DOHH2 (cell line): ENCODE measurements at regions not wholly inside any gene's neighbourhood (a gene's known extent, or its start where the extent isn't known, plus 50 kb on each side); places are given as distances from the start of the nearest gene placed in this dataset.

Experiments used
- H3F3A ChIP-seq: fragments of 200-600 bp; sonication (generic), shearing (Covaris generic); 2 replicates; pipeline ENCODE4 v1.6.0; 2016; ENCODE audit warnings: antibody characterized with exemption, mild to moderate bottlenecking; ENCODE audit not compliant: control insufficient read depth, insufficient read depth
- H3K27ac ChIP-seq: fragments of 200-600 bp; sonication (generic); 2 replicates; pipeline ENCODE4 v1.5.1; 2014; ENCODE audit warnings: low read depth, mild to moderate bottlenecking, low read length, moderate library complexity
- H3K27me3 ChIP-seq: fragments of 200-600 bp; sonication (generic); 2 replicates; pipeline ENCODE4 v1.6.1; 2014; ENCODE audit warnings: mild to moderate bottlenecking, low read length, mixed read lengths; ENCODE audit not compliant: control insufficient read depth
- H3K36me3 ChIP-seq: fragments of 200-600 bp; sonication (generic); 2 replicates; pipeline ENCODE4 v1.6.1; 2014; ENCODE audit warnings: mild to moderate bottlenecking, low read length, moderate library complexity, mixed read lengths; ENCODE audit not compliant: control insufficient read depth
- H3K4me1 ChIP-seq: fragments of 200-600 bp; sonication (generic); 2 replicates; pipeline ENCODE4 v1.6.1; 2014; ENCODE audit warnings: mild to moderate bottlenecking, low read length, mixed read lengths; ENCODE audit not compliant: control insufficient read depth
- H3K4me2 ChIP-seq: fragments of 200-600 bp; sonication (generic); 2 replicates; pipeline ENCODE4 v1.6.0; 2014; ENCODE audit warnings: mild to moderate bottlenecking, low read length, moderate library complexity
- H3K4me3 ChIP-seq: fragments of 200-600 bp; sonication (generic); 2 replicates; pipeline ENCODE4 v1.5.1; 2014; ENCODE audit warnings: mild to moderate bottlenecking, low read length, mixed read lengths
- H3K79me2 ChIP-seq: fragments of 200-600 bp; sonication (generic); 2 replicates; pipeline ENCODE4 v1.6.1; 2014; ENCODE audit warnings: mild to moderate bottlenecking, low read length, mixed read lengths; ENCODE audit not compliant: control insufficient read depth
- H3K9me2 ChIP-seq: fragments of 200-600 bp; sonication (generic); replicated peaks from 2 replicates; pipeline ENCODE4 v1.6.1; 2014; ENCODE audit warnings: mild to moderate bottlenecking, low read length, mixed read lengths; ENCODE audit not compliant: control insufficient read depth
- H3K9me3 ChIP-seq: fragments of 200-600 bp; sonication (generic); 2 replicates; pipeline ENCODE4 v1.6.1; 2014; ENCODE audit warnings: antibody characterized with exemption, low read length, mixed read lengths; ENCODE audit not compliant: control insufficient read depth, insufficient read depth
- H4K20me1 ChIP-seq: fragments of 200-600 bp; sonication (generic); 2 replicates; pipeline ENCODE4 v1.6.0; 2014; ENCODE audit warnings: low read depth, mild to moderate bottlenecking, antibody characterized with exemption, low read length, moderate library complexity; ENCODE audit not compliant: control insufficient read depth, insufficient read depth
- EZH2phosphoT487 ChIP-seq: fragments of 200-600 bp; sonication (generic); IDR thresholded peaks from 2 replicates; pipeline ENCODE4 v1.6.1; 2017; ENCODE audit warnings: borderline replicate concordance, mild to moderate bottlenecking, antibody characterized with exemption, low read length, moderate library complexity, mixed read lengths
- TF ChIP-seq, protein P1 (sequence below): fragments of 200-600 bp; sonication (generic); IDR thresholded peaks from one replicate; pipeline ENCODE4 v1.5.1; 2014; ENCODE audit warnings: antibody characterized with exemption, mild to moderate bottlenecking, low read depth, low read length; ENCODE audit not compliant: poor library complexity, severe bottlenecking

DNA sequence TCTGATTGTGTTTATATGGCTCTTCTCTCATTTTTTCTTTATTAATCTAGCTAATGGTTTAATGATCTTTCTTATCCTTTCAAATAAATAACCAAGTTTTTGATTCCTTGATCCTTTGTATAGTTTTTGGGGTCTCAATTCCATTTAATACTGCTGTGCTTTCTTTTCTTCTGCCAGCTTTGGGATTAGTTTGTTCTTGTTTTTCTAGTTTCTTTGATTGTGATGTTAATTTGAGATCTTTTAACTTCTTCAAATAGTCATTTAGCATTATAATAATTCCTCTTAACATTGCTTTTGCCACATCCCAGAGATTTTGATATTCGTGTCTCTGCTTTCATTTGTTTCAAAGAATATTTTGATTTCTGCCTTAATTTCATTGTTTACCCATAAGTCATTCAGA, 1126.6 kb downstream of the NAALADL2 start:
- Histone ChIP-seq H3K36me3 (no peaks in the 10 kb centered on the region), H3F3A (no peaks in the 10 kb centered on the region), H3K4me2 (no peak overlapping the region), H3K79me2 (no peaks in the 10 kb centered on the region), H3K9me2 (no peaks in the 10 kb centered on the region), H3K27me3 (no peaks in the 10 kb centered on the region), H3K4me1 (no peaks in the 10 kb centered on the region), H3K9me3 (no peaks in the 10 kb centered on the region; the same call in 1 of the 2 replicates), H3K4me3 (no peak overlapping the region), H4K20me1 (no peaks in the 10 kb centered on the region), H3K27ac (no peak overlapping the region)
- TF ChIP-seq, protein P1, sequence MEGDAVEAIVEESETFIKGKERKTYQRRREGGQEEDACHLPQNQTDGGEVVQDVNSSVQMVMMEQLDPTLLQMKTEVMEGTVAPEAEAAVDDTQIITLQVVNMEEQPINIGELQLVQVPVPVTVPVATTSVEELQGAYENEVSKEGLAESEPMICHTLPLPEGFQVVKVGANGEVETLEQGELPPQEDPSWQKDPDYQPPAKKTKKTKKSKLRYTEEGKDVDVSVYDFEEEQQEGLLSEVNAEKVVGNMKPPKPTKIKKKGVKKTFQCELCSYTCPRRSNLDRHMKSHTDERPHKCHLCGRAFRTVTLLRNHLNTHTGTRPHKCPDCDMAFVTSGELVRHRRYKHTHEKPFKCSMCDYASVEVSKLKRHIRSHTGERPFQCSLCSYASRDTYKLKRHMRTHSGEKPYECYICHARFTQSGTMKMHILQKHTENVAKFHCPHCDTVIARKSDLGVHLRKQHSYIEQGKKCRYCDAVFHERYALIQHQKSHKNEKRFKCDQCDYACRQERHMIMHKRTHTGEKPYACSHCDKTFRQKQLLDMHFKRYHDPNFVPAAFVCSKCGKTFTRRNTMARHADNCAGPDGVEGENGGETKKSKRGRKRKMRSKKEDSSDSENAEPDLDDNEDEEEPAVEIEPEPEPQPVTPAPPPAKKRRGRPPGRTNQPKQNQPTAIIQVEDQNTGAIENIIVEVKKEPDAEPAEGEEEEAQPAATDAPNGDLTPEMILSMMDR = no peak
- no peak for TF ChIP-seq EZH2phosphoT487

DNA sequence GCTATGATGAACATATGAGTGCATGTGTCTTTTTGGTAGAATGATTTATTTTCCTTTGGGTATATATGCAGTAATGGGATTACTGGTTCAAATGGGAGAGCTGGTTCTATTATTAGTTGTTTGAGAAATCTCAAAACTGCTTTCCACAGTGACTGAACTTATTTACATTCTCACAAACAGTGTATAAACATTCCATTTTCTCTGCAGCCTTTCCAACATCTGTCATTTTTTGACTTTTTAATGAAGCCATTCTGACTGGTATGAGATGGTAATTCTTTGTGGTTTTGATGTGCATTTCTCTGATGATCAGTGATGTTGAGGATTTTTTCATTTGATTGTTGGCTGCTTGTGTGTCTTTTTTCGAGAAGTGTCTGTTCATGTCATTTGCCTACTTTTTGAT, 1124.2 kb downstream of the NAALADL2 start:
- Histone ChIP-seq H3K9me2 (no peaks in the 10 kb centered on the region), H3F3A (no peaks in the 10 kb centered on the region), H4K20me1 (no peaks in the 10 kb centered on the region), H3K4me2 (no peak overlapping the region), H3K79me2 (no peaks in the 10 kb centered on the region), H3K4me1 (no peaks in the 10 kb centered on the region), H3K27ac (no peak overlapping the region), H3K4me3 (no peak overlapping the region), H3K9me3 (peaks cover 1% of the 10 kb centered on the region; the same call in 1 of the 2 replicates), H3K27me3 (no peaks in the 10 kb centered on the region), H3K36me3 (no peaks in the 10 kb centered on the region)
- TF ChIP-seq EZH2phosphoT487 = no peak
- TF ChIP-seq, protein P1 = no peak

DNA sequence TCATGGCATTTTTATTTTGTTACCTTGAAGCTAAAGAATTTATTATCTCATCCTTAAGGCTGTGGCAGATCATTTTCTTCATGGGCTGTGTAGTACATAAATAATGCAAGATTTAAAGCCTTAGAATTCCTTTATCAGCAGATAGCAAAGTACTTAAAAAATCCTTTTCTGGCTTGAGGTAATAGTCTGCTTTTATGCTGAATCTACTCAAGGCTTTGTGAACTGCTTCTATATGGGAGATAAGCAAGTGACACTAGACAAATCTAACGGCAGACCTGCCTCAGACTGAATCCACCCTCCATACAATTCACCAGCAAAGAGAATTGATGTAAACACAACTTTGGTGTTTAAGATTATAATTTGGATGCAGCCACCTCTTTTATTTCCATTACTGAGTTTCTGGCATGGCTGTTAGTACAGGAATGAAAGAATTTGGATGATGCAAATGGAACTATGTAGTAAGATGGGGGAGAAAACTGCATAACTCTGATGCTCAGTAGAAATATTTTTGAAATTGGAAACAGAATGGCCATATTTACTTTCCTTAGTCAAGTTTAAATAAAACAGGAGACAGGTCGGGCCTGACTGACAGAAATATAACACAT, 1121.5 kb downstream of the NAALADL2 start:
- no peak overlapping the region for H3K4me3 ChIP-seq
- no peak overlapping the region for H3K4me2 ChIP-seq
- no peaks in the 10 kb centered on the region for H3K9me2 ChIP-seq
- no peaks in the 10 kb centered on the region for H3K79me2 ChIP-seq
- no peaks in the 10 kb centered on the region for H3K36me3 ChIP-seq
- TF ChIP-seq, protein P1 = no peak
- no peak for TF ChIP-seq EZH2phosphoT487
- no peaks in the 10 kb centered on the region for H3F3A ChIP-seq
- H3K27me3 ChIP-seq = no peaks in the 10 kb centered on the region
- H4K20me1 ChIP-seq = no peaks in the 10 kb centered on the region
- no peak overlapping the region for H3K27ac ChIP-seq
- H3K9me3 ChIP-seq = peaks cover 7% of the 10 kb centered on the region; the same call in 1 of the 2 replicates
- H3K4me1 ChIP-seq = no peaks in the 10 kb centered on the region
